ENCODE measurements at regions not wholly inside any gene's neighbourhood (a gene's known extent, or its start where the extent isn't known, plus 50 kb on each side); places are given as distances from the start of the nearest gene placed in this dataset.

- TF ChIP-seq CTCF (IDR thresholded peaks at IDR 0.05) (no peak), POLR2A (IDR thresholded peaks at IDR 0.05; ENCODE audit: low read depth) (no peak), POLR2AphosphoS5 (IDR thresholded peaks at IDR 0.05) (no peak), EP300 (IDR thresholded peaks at IDR 0.05) (no peak)
These were observed 2684.3 kb upstream of the PCDH20 start for GRCh38 chr13:64099994-64100393.

Data from esophagus muscularis mucosa (tissue), 4 donors.